ENCODE measurements at regions not wholly inside any gene's neighbourhood (a gene's known extent, or its start where the extent isn't known, plus 50 kb on each side); places are given as distances from the start of the nearest gene placed in this dataset.

GRCh38 chr6:164195942-164196281 lies 781.4 kb downstream of the QKI start:
- TF ChIP-seq, protein P1, sequence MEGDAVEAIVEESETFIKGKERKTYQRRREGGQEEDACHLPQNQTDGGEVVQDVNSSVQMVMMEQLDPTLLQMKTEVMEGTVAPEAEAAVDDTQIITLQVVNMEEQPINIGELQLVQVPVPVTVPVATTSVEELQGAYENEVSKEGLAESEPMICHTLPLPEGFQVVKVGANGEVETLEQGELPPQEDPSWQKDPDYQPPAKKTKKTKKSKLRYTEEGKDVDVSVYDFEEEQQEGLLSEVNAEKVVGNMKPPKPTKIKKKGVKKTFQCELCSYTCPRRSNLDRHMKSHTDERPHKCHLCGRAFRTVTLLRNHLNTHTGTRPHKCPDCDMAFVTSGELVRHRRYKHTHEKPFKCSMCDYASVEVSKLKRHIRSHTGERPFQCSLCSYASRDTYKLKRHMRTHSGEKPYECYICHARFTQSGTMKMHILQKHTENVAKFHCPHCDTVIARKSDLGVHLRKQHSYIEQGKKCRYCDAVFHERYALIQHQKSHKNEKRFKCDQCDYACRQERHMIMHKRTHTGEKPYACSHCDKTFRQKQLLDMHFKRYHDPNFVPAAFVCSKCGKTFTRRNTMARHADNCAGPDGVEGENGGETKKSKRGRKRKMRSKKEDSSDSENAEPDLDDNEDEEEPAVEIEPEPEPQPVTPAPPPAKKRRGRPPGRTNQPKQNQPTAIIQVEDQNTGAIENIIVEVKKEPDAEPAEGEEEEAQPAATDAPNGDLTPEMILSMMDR (conservative IDR thresholded peaks at IDR 0.05; ENCODE audit: low read length), result no peak
- no peak for TF ChIP-seq EZH2phosphoT487 (IDR thresholded peaks at IDR 0.05; ENCODE audit: borderline replicate concordance)
- no peaks in the 10 kb centered on the region for H3K9me2 ChIP-seq (replicated peaks; ENCODE audit: low read depth, low read length)
- H3K4me3 ChIP-seq (ENCODE audit: low read length, poor library complexity, severe bottlenecking), result no peak overlapping the region
- H3K9me3 ChIP-seq (ENCODE audit: insufficient read depth, low read depth, low read length), result no peaks in the 10 kb centered on the region; the same call in 1 of the 2 replicates
- no peaks in the 10 kb centered on the region for H3F3A ChIP-seq (ENCODE audit: low read depth)
- H3K79me2 ChIP-seq (ENCODE audit: insufficient read depth, low read length), result no peaks in the 10 kb centered on the region
- no peak overlapping the region for H3K4me2 ChIP-seq (ENCODE audit: low read depth, low read length, poor library complexity, severe bottlenecking)
- no peaks in the 10 kb centered on the region for H3K36me3 ChIP-seq (ENCODE audit: insufficient read depth, low read length)
- H3K9ac ChIP-seq (ENCODE audit: low read depth, low read length, poor library complexity, severe bottlenecking), result no peak overlapping the region
- no peaks in the 10 kb centered on the region for H3K4me1 ChIP-seq (ENCODE audit: insufficient read depth, low read length, poor library complexity, severe bottlenecking)
- H3K27me3 ChIP-seq (ENCODE audit: insufficient read depth, low read length, poor library complexity, severe bottlenecking), result no peaks in the 10 kb centered on the region
- no peak overlapping the region for H2AFZ ChIP-seq (ENCODE audit: low read length)
- H4K20me1 ChIP-seq (ENCODE audit: insufficient read depth, low read length, poor library complexity, severe bottlenecking), result no peaks in the 10 kb centered on the region

GRCh38 chr6:164195278-164195941 lies 780.9 kb downstream of the QKI start:
- no peaks in the 10 kb centered on the region for H3K4me1 ChIP-seq (ENCODE audit: insufficient read depth, low read length, poor library complexity, severe bottlenecking)
- no peak overlapping the region for H2AFZ ChIP-seq (ENCODE audit: low read length)
- H4K20me1 ChIP-seq (ENCODE audit: insufficient read depth, low read length, poor library complexity, severe bottlenecking), result no peaks in the 10 kb centered on the region
- no peaks in the 10 kb centered on the region for H3K36me3 ChIP-seq (ENCODE audit: insufficient read depth, low read length)
- H3K9ac ChIP-seq (ENCODE audit: low read depth, low read length, poor library complexity, severe bottlenecking), result no peak overlapping the region
- H3K27me3 ChIP-seq (ENCODE audit: insufficient read depth, low read length, poor library complexity, severe bottlenecking), result no peaks in the 10 kb centered on the region
- H3K9me2 ChIP-seq (replicated peaks; ENCODE audit: low read depth, low read length), result no peaks in the 10 kb centered on the region
- no peaks in the 10 kb centered on the region for H3K79me2 ChIP-seq (ENCODE audit: insufficient read depth, low read length)
- no peak overlapping the region for H3K4me2 ChIP-seq (ENCODE audit: low read depth, low read length, poor library complexity, severe bottlenecking)
- H3F3A ChIP-seq (ENCODE audit: low read depth), result no peaks in the 10 kb centered on the region
- H3K4me3 ChIP-seq (ENCODE audit: low read length, poor library complexity, severe bottlenecking), result no peak overlapping the region
- H3K9me3 ChIP-seq (ENCODE audit: insufficient read depth, low read depth, low read length), result no peaks in the 10 kb centered on the region; the same call in 1 of the 2 replicates
- TF ChIP-seq, protein P1 (conservative IDR thresholded peaks at IDR 0.05; ENCODE audit: low read length), result no peak
- no peak for TF ChIP-seq EZH2phosphoT487 (IDR thresholded peaks at IDR 0.05; ENCODE audit: borderline replicate concordance)

GRCh38 chr6:164188861-164189260 lies 774.3 kb downstream of the QKI start:
- Histone ChIP-seq H3K9me2 (replicated peaks; ENCODE audit: low read depth, low read length) (no peaks in the 10 kb centered on the region), H3K4me3 (ENCODE audit: low read length, poor library complexity, severe bottlenecking) (no peak overlapping the region), H3K27me3 (ENCODE audit: insufficient read depth, low read length, poor library complexity, severe bottlenecking) (no peaks in the 10 kb centered on the region), H4K20me1 (ENCODE audit: insufficient read depth, low read length, poor library complexity, severe bottlenecking) (no peaks in the 10 kb centered on the region), H3K9me3 (ENCODE audit: insufficient read depth, low read depth, low read length) (no peaks in the 10 kb centered on the region), H3K79me2 (ENCODE audit: insufficient read depth, low read length) (no peaks in the 10 kb centered on the region), H3K9ac (ENCODE audit: low read depth, low read length, poor library complexity, severe bottlenecking) (no peak overlapping the region), H3F3A (ENCODE audit: low read depth) (no peaks in the 10 kb centered on the region), H2AFZ (ENCODE audit: low read length) (no peak overlapping the region), H3K4me2 (ENCODE audit: low read depth, low read length, poor library complexity, severe bottlenecking) (no peak overlapping the region), H3K4me1 (ENCODE audit: insufficient read depth, low read length, poor library complexity, severe bottlenecking) (no peaks in the 10 kb centered on the region), H3K36me3 (ENCODE audit: insufficient read depth, low read length) (no peaks in the 10 kb centered on the region)
- no peak for TF ChIP-seq EZH2phosphoT487 (IDR thresholded peaks at IDR 0.05; ENCODE audit: borderline replicate concordance)
- TF ChIP-seq, protein P1 (conservative IDR thresholded peaks at IDR 0.05; ENCODE audit: low read length), result no peak
